ENCODE measurements at regions not wholly inside any gene's neighbourhood (a gene's known extent, or its start where the extent isn't known, plus 50 kb on each side); places are given as distances from the start of the nearest gene placed in this dataset.

GRCh38 chr6:113411011-113411410 lies 446.1 kb upstream of the MARCKS start:
- TF ChIP-seq CTCF (IDR thresholded peaks at IDR 0.05; ENCODE audit: low read depth, low read length), result no peak
- TF ChIP-seq POLR2A (IDR thresholded peaks at IDR 0.05; ENCODE audit: extremely low read depth, insufficient read length), result no peak
- no peak for TF ChIP-seq MAX (IDR thresholded peaks at IDR 0.05; ENCODE audit: low read depth, low read length)

Measured in NB4 (cell line).